Breast epithelium (tissue), 3 donors: ENCODE measurements at regions not wholly inside any gene's neighbourhood (a gene's known extent, or its start where the extent isn't known, plus 50 kb on each side); places are given as distances from the start of the nearest gene placed in this dataset.

Experiments
- CTCF ChIP-seq, 3 donors: fragments of 450-650 bp; IDR thresholded peaks; one replicate each; pipeline ENCODE4 v1.5.1; 2016 to 2017; ENCODE audit warnings: antibody characterized with exemption in 3 of 3, mild to moderate bottlenecking in 3 of 3, moderate library complexity in 3 of 3
- POLR2A ChIP-seq: fragments of 450-650 bp; IDR thresholded peaks from one replicate; pipeline ENCODE4 v1.6.1; 2016; ENCODE audit warnings: antibody characterized with exemption, mild to moderate bottlenecking, moderate library complexity
- POLR2AphosphoS5 ChIP-seq, 3 donors: sonication (generic); formaldehyde crosslinking; IDR thresholded peaks; one replicate each; pipeline ENCODE4 v1.6.1; 2017; ENCODE audit warnings: antibody characterized with exemption in 3 of 3

- TF ChIP-seq CTCF (IDR thresholded peaks at IDR 0.05): no peak
- TF ChIP-seq POLR2A: no peak
- TF ChIP-seq POLR2AphosphoS5 (IDR thresholded peaks at IDR 0.05): no peak
These were observed 378.6 kb downstream of the SMOC2 start for GRCh38 chr6:168819546-168819945.
